ENCODE measurements at regions not wholly inside any gene's neighbourhood (a gene's known extent, or its start where the extent isn't known, plus 50 kb on each side); places are given as distances from the start of the nearest gene placed in this dataset.
"Not testable (repeated sequence)": the region's sequence is repeated elsewhere in the genome, so short reads cannot be mapped to it uniquely, and the experiment has no call there.

DNA sequence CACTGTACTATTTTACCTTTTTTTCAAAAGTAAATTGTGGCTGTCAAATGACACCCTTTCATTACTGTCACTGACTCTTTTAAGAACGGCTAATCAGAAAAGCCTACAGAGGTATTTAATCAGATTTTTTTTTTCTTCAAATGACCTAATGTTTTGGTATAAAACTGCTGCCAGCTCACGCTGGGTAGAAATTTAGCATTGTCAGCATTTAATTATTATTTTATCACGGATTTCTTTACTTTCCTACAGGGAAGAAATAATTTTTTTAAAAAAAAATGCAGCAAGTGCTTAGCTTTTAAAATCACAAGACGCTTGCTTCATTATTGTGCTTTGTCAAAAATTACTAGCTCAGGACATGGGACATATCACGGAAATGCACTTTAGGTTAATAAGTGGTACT lies 149.1 kb upstream of the FOXN3 start:
- DNase-seq (ENCODE audit: low read depth), result no peak

DNA sequence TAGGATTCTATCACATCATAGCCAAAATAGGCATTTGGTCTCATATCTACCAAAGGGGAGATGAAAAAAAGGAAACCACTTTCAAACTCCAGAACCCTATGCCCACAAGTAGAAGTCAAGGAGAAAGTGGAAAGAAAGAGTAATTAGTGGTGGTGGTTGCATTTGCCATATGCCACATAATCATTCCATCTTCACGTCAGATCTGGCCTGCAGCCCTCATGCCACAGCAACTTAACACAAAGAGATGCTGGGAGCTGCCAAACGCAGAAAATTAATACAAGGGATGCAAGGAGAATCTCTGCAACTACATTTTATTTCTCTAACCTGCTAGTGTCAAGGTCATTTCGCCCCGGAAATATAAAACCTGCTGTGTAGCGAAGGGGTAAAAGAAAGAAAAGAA lies 148.6 kb upstream of the FOXN3 start:
- DNase-seq (ENCODE audit: low read depth), result no peak

DNA sequence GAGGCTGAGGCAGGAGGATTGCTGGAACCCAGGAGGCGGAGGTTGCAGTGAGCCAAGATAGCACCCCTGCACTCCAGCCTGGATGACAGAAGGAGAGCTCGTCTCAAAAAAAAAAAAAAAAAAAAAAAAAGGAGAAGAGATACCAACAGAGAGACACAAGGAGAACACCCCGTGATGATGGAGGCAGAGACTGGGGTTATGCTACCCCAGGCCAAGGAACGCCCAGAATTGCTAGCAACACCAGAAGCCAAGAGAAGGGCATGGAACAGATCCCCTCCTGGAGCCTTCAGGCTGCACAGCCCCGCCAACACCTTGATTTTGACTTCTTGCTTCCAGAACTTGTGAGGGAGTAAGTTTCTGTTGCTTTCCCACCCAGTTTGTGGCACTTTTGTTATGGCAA lies 148.0 kb upstream of the FOXN3 start:
- DNase-seq (ENCODE audit: low read depth), result no peak

DNA sequence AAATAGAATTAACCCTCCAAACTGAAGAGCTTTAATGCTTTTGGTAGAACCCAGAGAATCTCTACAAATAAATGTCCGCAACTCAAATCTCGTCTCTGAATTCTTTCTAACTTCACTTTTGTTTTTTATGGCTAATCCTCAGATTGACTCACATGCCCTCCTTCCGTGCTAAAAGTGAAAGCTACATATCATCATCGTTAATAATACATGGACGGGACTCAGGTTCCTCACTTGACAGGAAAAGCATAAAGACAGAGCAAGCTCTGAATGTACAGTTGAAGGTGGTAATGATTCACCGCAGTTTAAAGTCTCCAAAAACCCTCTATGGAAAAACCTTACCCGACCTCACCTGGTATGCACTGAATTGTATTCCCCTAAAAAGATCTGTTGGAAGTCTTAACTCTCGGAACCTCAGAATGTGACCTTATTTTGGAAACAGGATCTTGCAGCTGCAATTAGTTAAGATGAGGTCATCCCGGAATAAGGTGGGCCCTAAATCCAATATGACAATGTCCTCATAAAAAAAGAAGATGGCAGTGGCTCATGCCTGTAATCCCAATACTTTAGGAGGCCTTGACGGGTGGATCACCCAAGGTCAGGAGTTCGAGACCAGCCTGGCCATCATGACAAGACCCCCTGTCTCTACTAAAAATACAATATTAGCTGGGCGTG lies 147.4 kb upstream of the FOXN3 start:
- no peak for DNase-seq (ENCODE audit: low read depth)

DNA sequence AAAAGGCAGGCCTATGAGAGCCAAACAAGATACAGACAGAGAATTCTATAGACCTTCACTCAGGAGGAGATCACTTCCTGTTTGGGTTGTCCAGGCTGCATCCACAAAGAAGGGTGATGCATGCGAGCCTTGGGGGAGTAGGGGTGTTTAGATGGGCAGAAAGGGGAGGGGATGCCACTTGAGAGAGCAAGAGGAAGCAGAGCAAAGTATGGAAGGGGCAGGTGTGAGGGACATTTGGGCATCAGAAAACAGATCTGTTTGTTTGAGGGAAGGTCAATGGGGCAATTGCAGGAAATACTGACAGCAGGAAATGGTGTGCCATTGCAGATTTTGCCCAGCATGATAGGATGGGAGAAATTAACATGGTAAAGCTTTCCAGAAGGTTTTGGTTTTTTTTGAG lies 146.4 kb upstream of the FOXN3 start:
- DNase-seq (ENCODE audit: low read depth), result no peak

DNA sequence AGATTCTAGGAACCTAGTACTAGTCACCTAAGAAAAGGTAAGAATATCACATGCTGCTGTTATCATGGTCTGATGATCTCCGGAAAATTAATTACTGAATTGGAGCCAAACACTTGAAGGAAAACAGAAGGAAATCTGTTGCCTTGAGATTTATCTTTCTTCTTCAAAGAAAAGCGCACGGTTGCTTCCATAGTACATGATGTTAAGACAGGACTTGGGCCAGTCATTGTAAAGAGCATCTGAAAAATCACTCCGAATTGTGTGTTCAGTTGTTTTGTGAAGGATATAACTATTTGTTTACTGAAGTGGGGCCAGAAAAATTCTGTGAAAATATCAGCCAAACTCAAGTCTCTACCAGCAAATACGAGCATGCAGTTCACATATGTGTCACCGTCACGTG lies 134.9 kb upstream of the FOXN3 start:
- DNase-seq (ENCODE audit: low read depth), result no peak

DNA sequence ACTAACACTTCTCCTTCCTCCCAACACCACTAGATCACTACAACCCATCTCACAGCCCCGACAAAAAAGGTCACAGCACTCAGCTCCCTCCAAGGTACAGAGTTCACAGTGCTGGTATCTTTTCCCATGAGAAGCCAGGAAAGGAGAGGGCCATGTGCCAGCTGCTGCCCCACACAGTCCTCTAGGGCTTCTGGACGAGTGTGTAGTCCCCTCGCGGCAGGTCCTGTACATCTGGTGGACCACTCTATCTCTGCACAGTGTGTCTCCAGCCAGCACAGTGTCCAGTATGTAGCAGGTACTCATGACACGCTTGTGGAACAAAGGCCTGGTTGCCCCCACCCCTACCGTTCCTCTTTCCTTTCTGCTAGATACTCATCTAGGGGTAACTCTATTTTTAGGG lies 134.4 kb upstream of the FOXN3 start:
- DNase-seq (ENCODE audit: low read depth), result no peak

DNA sequence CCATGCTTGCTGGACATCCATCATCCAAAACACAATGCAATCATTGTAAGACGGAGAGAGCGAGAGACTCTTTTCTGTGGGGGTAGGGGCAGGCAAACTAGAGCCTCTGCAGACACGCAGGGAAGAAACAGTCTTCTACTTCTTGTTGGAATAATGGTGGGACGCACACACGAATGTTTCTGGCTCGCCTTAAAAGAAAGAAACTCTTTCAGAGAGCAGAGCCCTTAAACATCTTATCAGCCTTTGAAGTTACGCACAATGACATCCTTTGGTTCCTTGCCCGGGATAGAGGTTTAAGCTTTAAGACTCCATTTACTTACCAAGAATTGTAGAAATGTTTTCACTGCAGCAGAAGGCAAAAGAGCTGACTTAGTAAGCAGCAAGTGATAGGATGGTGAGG lies 133.8 kb upstream of the FOXN3 start:
- no peak for DNase-seq (ENCODE audit: low read depth)

DNA sequence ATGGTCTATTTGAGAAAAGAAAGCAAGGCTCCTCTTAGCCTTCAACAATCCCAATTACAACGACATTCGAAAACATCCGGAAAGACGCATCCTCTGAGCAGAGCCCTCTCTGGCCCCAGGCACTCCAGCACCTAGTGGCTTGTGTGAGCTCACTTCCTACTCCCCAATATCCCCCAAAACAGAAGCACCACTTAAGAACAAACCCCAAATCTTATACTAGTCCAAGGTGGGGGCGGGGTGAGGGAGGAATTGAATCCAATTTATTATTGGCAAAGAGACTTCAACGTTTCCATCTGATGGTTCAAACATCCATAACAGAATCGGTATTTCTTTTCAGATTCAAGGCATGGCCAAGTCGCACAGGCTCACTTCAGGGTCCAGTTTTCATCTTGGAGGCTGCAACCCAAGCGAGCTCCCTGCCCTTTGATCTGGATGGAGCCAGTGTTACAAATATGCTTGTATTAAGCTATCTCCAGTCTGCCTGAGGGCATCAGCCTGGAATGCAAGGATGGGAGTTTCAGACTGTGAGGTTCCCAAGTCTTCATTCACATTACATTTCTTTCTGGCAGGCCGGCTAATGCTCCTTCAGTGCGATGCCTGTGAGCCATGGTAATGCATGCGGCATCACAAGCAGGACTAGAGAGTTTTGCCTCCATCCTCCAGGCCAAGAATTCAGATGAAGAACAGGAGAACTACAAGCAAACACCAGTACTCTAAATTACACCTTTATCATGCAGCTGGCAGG lies 132.5 kb upstream of the FOXN3 start:
- no peak for DNase-seq (ENCODE audit: low read depth)

DNA sequence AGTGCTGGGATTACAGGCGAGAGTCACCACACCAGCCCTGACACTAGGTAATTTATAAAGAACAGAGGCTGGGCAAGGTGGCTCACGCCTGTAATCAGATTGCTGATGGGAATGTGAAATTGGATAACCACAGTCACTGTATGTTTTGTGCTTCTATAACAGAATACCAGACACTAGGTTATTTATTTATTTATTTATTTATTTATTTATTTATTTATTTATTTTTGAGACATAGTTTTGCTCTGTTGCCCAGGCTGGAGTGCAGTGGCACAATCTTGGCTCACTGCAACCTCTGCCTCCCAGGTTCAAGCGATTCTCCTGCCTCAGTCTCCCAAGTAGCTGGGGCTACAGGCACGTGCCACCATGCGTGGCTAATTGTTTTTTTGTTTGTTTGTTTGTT lies 130.0 kb upstream of the FOXN3 start:
- not testable (repeated sequence) for DNase-seq (ENCODE audit: low read depth)

DNA sequence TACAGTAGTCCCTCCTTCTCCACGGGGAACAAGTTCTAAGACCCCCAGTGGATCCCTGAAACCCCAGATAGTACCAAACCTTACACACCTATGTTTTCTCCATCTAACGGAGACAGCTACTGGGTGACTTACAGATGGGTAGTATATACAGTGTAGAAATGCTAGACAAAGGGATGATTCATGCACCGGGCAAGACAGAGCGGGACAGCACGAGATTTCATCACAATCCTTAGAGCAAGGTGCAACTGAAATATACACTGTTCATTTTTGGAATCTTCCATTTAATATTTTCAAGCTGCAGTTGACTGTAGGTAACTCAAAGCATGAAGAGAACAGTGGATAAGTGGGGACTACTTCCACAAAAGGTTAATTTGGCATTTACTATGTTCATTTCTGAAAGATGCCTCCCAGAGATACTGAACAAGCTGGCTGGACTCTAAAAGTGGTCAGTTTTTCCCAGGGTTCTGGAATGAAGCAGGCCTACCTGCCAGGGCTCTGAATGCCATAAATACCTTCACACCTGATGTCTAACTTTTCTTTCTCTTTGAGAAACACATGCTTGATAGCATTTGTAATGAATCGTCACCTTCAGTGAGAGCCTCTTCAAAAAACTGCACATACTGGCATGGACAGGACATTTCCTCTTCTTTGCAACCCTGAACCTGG lies 127.7 kb upstream of the FOXN3 start:
- no peak for DNase-seq (ENCODE audit: low read depth)

DNA sequence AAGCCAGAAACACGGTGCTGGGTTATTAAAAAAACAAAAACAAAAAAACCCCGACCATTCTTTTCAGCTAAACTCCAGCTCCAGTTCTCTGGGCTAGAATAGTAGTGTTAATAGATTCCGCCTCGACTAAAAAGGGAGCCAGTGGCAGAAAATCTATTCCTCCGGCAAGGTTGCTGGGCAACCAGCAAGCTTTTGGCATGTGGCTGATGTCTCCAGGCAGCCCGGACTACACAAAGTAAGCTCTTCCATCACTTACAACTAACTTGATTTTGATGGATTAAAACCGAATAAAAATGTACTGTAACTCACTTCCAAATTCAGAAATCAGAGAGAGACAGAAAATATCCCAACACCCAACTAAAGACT lies 126.4 kb upstream of the FOXN3 start:
- no peak for DNase-seq (ENCODE audit: low read depth)

DNA sequence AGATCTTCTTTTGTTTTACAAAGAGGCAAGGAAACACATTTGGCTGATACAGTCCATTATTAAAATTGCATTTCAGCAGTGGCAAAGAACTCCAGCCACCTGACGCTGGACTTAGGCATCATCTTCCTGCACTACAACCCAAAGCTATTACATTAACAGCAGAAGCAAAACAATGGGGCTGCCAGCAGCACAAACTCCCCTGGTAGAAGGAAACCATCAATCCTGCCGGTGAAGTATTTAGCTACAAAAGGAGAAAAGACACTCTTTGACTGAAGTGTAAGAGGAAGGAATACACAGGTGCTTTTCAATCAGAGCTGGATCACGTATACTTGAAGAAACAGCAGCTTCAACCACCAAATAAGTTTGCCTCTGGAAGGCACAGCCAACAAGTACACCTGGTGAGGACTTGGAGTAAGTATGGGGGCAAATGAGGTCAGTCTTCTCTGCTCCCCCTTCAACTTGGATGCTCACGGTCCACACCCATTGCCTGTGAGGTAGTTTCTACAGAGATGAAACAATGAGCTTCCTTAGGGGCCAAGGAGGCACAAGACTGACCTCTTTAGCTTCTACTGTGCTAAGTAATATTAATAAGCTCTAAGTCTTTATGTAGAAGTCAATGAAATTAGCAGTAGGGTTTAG lies 125.9 kb upstream of the FOXN3 start:
- no peak for DNase-seq (ENCODE audit: low read depth)

DNA sequence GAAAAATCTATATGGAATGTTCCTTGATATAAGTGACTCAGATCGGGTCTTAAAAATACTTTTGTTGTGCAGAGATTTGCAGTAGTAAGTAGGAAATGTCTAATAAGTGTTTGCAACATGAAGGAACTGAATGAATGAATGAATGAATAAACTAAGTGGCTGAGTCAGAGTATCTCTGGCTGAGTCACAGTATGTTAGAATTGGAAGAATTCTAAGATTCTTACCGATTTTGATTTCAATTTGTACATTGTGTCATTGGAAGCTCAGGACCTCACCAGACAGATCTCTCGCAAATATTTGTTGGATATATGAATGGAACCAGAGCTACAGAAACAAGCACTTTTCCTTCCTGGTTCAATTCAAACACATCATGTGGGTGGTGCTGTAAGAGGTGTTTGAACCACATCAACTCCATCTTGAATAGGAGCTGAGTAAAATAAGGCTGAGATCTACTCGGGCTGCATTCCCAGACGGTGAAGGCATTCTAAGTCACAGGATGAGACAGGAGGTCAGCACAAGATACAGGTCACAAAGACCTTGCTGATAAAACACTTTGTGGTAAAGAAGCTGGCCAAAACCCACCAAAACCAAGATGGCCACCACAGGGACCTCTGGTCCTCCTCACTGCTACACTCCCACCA lies 123.9 kb upstream of the FOXN3 start:
- DNase-seq (ENCODE audit: low read depth), result no peak

DNA sequence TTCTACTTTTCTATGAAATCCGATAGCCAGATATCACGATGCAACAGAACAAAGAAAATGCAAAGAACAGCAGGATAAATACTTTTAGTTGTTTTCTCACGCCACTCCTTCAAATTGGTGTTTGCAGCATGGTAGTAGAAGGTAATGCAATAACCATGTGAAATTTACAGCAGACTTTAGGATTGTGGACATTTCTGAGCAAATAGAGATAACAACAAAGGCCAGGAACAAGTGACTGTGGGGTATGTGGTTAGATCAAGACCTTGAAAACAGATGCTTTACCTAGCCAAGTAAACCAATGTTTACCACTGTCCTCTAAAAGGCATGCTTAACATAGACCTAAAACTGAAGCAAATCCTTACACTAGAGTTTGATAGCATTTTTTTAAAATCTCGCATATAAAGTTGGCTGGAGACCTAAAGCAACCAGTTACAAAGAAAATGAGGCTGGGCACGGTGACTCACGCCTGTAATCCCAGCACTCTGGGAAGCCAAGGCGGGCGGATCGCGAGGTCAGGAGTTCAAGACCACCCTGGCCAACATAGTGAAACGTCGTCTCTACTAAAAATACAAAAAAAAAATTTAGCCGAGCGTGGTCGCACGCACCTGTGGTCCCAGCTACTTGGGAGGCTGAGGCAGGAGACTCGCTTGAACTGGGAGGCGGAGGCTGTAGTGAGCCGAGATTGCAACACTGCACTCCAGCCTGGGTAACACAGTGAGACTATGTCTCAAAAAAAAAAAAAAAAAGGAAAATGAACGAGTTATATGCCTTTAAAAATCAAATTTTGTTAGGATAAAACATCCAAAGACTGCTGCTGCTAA lies 123.2 kb upstream of the FOXN3 start:
- no peak for DNase-seq (ENCODE audit: low read depth)

DNA sequence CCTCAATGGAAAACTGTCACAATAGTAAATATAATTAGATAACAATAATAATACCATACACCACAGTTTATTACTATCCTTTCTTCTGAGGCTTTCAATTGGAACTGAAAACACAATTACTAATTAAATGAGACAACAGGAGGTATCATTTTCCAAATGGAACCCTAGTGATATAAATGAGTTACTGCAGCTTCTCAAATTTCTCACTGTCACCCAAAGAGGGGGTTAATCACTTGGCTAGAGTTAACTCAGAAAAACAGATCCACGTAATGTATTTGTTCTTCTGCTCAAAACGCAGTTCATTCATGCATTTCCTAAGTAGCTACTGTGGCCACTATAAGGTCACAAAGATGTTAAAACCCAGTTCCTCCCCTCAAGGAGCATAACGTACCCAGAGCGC lies 120.9 kb upstream of the FOXN3 start:
- DNase-seq (ENCODE audit: low read depth), result no peak

DNA sequence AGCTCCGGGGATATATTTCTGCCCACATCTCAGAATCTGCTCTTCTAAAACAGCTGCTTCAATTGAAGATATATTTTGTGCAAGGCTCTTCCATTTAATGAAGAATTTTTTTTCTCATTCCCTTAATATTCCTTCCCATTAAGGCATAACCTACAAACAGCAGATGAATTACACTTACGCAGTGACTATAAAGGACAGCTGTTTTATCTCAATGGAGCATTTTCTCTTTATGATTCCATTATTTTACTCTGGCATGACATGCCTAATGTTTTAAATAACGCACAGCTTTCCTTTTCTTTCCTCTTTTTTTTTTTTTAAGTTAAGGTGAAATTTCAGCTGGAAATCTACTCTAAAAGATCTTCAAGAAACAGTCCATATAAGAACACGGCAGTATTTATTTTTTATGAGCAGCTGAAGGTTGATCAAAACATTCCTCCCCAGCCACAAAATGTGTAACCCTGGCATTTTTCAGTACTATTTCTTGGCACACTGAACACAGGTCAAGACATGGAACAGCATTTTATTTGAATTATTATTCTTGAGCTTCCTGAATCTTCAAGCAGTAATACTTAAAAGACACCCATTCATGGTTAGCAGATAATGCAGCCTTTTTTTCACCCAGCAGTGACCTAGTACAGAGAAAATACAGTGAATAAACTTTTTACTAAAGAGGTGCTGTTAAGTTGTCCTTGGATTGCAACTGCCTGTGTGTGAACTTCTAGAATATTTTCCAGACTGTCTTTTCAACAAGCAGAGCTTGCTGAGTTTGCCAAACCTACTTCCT lies 118.1 kb upstream of the FOXN3 start:
- no peak for DNase-seq (ENCODE audit: low read depth)

DNA sequence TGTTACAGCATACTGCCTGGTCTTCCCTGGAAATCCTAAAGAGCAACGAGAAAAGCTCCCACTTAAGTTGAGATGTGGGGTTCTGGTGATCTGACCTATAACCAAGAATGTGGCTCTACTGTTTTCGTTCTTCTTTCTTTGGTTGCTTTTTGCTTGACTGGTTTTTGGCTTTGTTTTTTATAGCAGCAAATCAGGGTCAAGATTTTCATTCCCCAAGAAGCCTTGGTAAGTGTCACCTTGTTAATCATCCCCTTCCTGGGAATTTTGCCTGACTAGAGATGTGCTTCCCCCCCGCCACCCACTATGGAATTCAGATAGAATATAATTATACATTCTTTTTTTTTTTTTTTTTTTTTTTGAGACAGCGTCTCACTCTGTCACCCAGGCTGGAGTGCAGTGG lies 116.7 kb upstream of the FOXN3 start:
- no peak for DNase-seq (ENCODE audit: low read depth)

DNA sequence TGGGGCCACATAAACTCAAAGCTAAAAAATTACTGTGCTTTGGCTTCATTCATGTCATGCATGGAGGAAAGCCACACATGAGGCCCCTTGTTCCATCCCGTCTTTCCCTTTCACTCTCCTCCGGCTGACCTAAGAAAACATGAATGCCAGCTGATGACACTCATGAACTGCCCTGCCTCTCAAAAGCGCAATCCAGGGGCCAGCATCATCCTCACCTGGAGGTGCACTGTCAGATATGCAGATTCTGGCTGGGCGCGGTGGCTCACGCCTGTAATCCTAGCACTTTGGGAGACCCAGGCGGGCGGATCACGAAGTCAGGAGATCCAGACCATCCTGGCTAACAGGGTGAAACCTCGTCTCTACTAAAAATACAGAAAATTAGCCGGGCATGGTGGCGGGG lies 116.1 kb upstream of the FOXN3 start:
- DNase-seq (ENCODE audit: low read depth), result no peak

DNA sequence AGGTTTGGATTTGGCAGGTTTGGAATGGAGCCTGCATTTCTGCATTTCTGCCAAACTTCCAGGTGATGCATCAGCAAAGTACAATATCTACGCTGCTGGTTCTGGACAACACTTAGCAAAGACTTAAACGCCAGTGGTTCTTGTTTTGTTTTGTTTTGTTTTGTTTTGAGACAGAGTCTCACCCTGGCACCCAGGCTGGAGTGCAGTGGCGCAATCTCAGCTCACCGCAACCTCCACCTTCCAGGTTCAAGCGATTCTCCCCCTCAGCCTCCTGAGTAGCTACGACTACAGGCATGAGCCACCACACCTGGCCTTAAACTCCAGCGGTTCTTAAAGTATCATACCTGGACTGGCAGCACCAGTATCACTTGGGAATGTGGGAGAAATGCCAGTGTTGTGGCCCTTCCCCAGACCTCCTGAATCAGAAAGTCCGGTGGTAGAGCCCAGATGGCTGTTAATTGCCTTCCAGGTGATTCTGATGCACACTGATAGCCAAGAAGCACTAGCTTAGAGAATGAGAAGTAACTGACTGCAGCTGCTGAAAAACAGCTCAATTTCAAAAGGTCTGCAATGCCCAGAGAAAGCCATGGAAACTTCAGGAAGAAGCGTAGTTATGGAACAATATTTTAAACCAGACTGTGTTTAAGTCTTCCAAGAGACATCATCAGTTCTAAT lies 114.8 kb upstream of the FOXN3 start:
- no peak for DNase-seq (ENCODE audit: low read depth)

All from T-helper 22 cell (primary cell).